ENCODE measurements at regions not wholly inside any gene's neighbourhood (a gene's known extent, or its start where the extent isn't known, plus 50 kb on each side); places are given as distances from the start of the nearest gene placed in this dataset.

DNA sequence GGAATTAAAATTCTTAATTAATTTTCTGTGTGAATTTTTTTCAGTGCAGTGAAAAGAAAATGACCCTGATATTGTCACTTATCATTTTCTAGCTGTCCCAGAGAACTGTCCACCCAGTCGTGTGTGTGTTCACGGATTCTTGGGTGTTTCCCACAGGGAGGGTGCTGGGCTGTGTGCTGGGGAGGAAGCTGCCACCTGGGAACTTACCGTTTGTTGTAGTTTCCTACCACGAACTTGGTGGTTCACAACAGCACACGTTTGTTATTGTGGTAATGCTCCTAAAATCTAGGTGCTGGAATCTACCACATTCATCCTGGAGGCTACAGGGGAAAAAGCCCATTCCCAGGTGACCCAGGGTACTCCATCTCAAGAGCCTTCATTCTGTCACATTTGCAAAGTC lies 276.1 kb downstream of the GLRX3 start:
- POLR2A ChIA-PET = no interaction called here
- CTCF ChIA-PET = no interaction called here
- TF ChIP-seq TARDBP (IDR thresholded peaks at IDR 0.05) (no peak), FOXA1 (IDR thresholded peaks at IDR 0.05) (no peak), HDGF (IDR thresholded peaks at IDR 0.05; ENCODE audit: borderline replicate concordance) (no peak), SP1 (IDR thresholded peaks at IDR 0.05) (no peak), FOXK2 (IDR thresholded peaks at IDR 0.05) (no peak), ARNT (IDR thresholded peaks at IDR 0.05) (no peak), ELF4 (IDR thresholded peaks at IDR 0.05) (no peak), LEF1 (IDR thresholded peaks at IDR 0.05; ENCODE audit: borderline replicate concordance) (no peak), FOXM1 (IDR thresholded peaks at IDR 0.05; ENCODE audit: borderline replicate concordance) (no peak), L3MBTL2 (conservative IDR thresholded peaks at IDR 0.05) (no peak), CTBP1 (IDR thresholded peaks at IDR 0.05; ENCODE audit: borderline replicate concordance) (no peak), ZNF384 (IDR thresholded peaks at IDR 0.05) (no peak), SUZ12 (IDR thresholded peaks at IDR 0.05) (no peak), BHLHE40 (IDR thresholded peaks at IDR 0.05; ENCODE audit: borderline replicate concordance) (no peak), NFRKB (IDR thresholded peaks at IDR 0.05) (no peak)
- TF ChIP-seq, protein P1, sequence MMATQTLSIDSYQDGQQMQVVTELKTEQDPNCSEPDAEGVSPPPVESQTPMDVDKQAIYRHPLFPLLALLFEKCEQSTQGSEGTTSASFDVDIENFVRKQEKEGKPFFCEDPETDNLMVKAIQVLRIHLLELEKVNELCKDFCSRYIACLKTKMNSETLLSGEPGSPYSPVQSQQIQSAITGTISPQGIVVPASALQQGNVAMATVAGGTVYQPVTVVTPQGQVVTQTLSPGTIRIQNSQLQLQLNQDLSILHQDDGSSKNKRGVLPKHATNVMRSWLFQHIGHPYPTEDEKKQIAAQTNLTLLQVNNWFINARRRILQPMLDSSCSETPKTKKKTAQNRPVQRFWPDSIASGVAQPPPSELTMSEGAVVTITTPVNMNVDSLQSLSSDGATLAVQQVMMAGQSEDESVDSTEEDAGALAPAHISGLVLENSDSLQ (IDR thresholded peaks at IDR 0.05) = no peak
- DNase-seq (ENCODE audit: extremely low spot score) = no peak

DNA sequence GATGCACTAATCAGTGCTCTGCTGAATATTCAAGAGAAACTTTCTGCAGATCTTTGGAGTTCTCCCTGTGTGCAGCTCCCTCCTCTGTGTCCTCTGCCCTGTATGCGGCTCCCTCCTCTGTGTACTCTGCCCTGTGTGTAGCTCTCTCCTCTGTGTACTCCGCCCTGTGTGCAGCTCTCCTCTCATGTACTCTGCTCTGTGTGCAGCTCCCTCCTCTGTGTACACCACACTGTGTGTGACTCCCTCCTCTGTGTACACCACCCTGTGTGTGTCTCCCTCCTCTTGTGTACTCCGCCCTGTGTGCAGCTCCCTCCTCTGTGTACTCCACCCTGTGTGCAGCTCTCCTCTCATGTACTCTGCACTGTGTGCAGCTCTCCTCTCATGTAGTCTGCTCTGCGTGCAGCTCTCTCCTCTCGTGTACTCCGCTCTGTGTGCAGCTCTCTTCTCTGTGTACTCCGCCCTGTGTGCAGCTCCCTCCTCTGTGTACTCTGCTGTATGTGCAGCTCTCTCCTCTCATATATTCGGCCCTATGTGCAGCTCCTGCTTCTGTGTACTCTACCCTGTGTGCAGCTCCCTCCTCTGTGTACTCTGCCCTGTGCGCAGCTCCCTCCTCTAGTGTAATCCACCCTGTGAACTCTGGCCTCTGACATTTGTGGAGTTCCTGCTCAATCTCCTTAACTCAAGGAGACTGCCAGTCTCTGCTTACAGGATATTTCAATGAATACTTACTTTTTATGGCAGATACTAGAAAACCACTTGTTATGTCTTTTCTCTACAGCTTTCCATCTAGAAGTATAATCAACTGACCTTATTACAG lies 280.4 kb downstream of the GLRX3 start:
- CTCF ChIA-PET = no interaction called here
- no peak for DNase-seq (ENCODE audit: extremely low spot score)
- TF ChIP-seq ELF4 (IDR thresholded peaks at IDR 0.05) = no peak
- TF ChIP-seq FOXM1 (IDR thresholded peaks at IDR 0.05; ENCODE audit: borderline replicate concordance) = no peak
- no peak for TF ChIP-seq FOXK2 (IDR thresholded peaks at IDR 0.05)
- POLR2A ChIA-PET = no interaction called here

DNA sequence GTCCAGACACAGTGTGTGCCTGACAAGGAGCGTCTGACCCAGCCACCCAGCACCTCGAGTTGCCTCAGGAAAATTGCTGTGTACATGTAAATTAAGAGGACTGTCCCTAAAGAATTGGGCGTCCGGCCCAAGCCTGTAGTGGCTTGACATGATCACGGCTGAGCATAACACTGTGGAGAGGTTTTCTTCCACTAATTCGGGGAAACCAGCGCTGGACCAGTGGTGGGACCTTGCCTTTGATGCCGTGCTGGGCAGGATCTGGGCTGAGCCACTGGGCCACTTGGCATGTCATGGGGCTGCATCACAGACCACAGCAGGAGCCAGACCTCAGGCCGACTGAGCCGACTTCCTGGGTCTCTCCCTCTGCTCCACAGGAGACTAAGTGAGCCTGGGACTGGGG lies 282.5 kb downstream of the GLRX3 start:
- CTCF ChIA-PET = no interaction called here
- POLR2A ChIA-PET = no interaction called here
- TF ChIP-seq FOXM1 (IDR thresholded peaks at IDR 0.05; ENCODE audit: borderline replicate concordance) (no peak), TARDBP (IDR thresholded peaks at IDR 0.05) (no peak), FOXA1 (IDR thresholded peaks at IDR 0.05) (no peak), BHLHE40 (IDR thresholded peaks at IDR 0.05; ENCODE audit: borderline replicate concordance) (no peak), ARNT (IDR thresholded peaks at IDR 0.05) (no peak), ZNF384 (IDR thresholded peaks at IDR 0.05) (no peak), SP1 (IDR thresholded peaks at IDR 0.05) (no peak), FOXK2 (IDR thresholded peaks at IDR 0.05) (no peak), NFRKB (IDR thresholded peaks at IDR 0.05) (no peak), LEF1 (IDR thresholded peaks at IDR 0.05; ENCODE audit: borderline replicate concordance) (no peak)
- no peak for DNase-seq (ENCODE audit: extremely low spot score)

DNA sequence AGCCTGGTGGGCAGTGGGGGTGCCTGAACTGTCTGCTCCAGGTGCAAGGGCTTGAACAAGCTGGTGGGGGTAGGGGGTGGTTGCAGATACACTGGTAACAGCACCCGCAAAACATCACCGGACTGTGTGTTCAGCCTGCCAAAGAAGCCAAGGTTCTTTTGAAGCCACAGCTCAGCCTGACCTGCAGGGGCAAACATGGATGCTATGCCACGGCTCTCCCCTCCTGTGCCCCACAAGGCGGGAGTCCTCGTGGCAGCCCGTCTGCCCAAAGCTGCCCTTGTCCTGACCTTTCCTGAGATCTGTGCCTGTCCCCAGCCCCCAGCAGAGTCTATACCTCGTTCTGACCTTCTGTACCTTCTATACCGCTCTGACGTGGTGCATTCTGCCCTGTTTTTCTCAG lies 285.7 kb downstream of the GLRX3 start:
- ChIA-PET POLR2A (no interaction called here), CTCF (no interaction called here)
- TF ChIP-seq, protein P1 (IDR thresholded peaks at IDR 0.05) = no peak
- TF ChIP-seq LEF1 (IDR thresholded peaks at IDR 0.05; ENCODE audit: borderline replicate concordance) (no peak), ZNF384 (IDR thresholded peaks at IDR 0.05) (no peak), ELF4 (IDR thresholded peaks at IDR 0.05) (no peak), FOXM1 (IDR thresholded peaks at IDR 0.05; ENCODE audit: borderline replicate concordance) (no peak), SP1 (IDR thresholded peaks at IDR 0.05) (no peak), FOXK2 (IDR thresholded peaks at IDR 0.05) (no peak), SUZ12 (IDR thresholded peaks at IDR 0.05) (no peak)
- DNase-seq (ENCODE audit: extremely low spot score) = no peak

DNA sequence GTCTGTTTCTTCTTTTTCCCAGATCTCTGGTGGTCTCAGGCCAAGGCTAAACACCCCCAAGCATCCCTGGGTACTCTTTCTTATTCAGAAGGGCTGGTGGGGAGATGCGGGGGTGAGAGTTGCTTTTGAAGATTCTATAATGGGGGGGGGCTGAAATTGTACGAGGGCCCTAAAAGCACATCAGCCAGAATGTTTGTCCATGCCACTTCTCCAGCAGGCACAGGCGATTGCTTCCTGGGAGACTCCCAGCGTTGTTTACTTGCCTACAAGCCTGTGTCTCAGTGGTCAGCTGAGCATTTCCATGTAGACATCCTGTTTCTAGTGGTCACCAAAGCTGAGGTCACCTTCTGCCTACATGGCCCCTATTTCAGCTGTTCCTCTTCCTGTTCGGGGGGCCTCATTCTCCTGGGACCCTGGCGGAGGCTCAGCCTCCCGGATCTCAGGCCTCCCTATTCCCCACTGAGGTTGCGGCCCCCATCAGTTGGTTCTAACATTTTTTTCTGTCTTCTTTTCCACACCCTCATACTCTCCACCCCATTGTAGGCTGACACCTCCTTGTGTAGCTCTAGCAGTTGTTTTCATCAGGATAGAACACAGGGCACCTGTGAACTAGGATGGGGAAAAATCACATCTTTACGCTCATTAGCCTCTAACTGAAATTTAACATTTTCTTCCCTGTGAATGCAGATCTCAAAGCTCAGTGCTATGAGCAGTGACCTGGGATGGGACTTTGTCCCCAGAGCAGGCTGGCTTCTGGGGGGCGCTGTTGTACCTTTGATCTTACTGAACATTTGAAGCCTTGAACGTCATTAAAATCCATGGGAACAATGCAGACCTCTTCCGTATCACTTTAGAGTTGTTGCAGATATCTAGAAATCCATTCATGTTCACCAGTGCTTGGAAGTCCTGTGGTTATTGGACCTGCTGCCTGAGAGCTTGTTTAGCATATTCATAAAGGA lies 286.5 kb downstream of the GLRX3 start:
- ChIA-PET POLR2A (no interaction called here), CTCF (no interaction called here)
- no peak for TF ChIP-seq FOXK2 (IDR thresholded peaks at IDR 0.05)
- no peak for TF ChIP-seq NFRKB (IDR thresholded peaks at IDR 0.05)
- TF ChIP-seq FOXA1 (IDR thresholded peaks at IDR 0.05) = no peak
- TF ChIP-seq CTBP1 (IDR thresholded peaks at IDR 0.05; ENCODE audit: borderline replicate concordance) = no peak
- TF ChIP-seq LEF1 (IDR thresholded peaks at IDR 0.05; ENCODE audit: borderline replicate concordance) = no peak
- TF ChIP-seq SUZ12 (IDR thresholded peaks at IDR 0.05) = no peak
- TF ChIP-seq HDGF (IDR thresholded peaks at IDR 0.05; ENCODE audit: borderline replicate concordance) = no peak
- TF ChIP-seq L3MBTL2 (conservative IDR thresholded peaks at IDR 0.05) = no peak
- TF ChIP-seq FOXM1 (IDR thresholded peaks at IDR 0.05; ENCODE audit: borderline replicate concordance) = no peak
- no peak for TF ChIP-seq ZNF384 (IDR thresholded peaks at IDR 0.05)
- no peak for TF ChIP-seq BHLHE40 (IDR thresholded peaks at IDR 0.05; ENCODE audit: borderline replicate concordance)
- TF ChIP-seq, protein P1 (IDR thresholded peaks at IDR 0.05) = no peak
- TF ChIP-seq SP1 (IDR thresholded peaks at IDR 0.05) = no peak
- no peak for TF ChIP-seq ELF4 (IDR thresholded peaks at IDR 0.05)
- no peak for TF ChIP-seq ARNT (IDR thresholded peaks at IDR 0.05)
- no peak for TF ChIP-seq TARDBP (IDR thresholded peaks at IDR 0.05)
- DNase-seq (ENCODE audit: extremely low spot score) = no peak

Measured in HEK293T (cell line).